Fibroblast of lung (primary cell): ENCODE measurements at regions not wholly inside any gene's neighbourhood (a gene's known extent, or its start where the extent isn't known, plus 50 kb on each side); places are given as distances from the start of the nearest gene placed in this dataset.

Experiments
- DNase-seq, 2 donors: peaks; one replicate each; pipeline versions ENCODE4 v3.0.0 to v3.0.0-alpha.2; 2010; ENCODE audit warnings: low read depth in 2 of 2
- H2AFZ ChIP-seq: 2 replicates; pipeline ENCODE4 v1.5.1; 2012; ENCODE audit warnings: low read length, control low read depth, inconsistent platforms
- H3K27ac ChIP-seq: 2 replicates; pipeline ENCODE4 v1.5.1; 2011; ENCODE audit warnings: low read length, control low read depth; ENCODE audit not compliant: insufficient read depth
- H3K27me3 ChIP-seq: 2 replicates; pipeline ENCODE4 v1.5.1; 2011; ENCODE audit warnings: mild to moderate bottlenecking, low read length; ENCODE audit not compliant: control insufficient read depth, insufficient read depth
- H3K36me3 ChIP-seq: 2 replicates; pipeline ENCODE4 v1.5.1; 2011; ENCODE audit warnings: low read length; ENCODE audit not compliant: control insufficient read depth, insufficient read depth
- H3K4me1 ChIP-seq: 2 replicates; pipeline ENCODE4 v1.5.1; 2011; ENCODE audit warnings: low read length; ENCODE audit not compliant: control insufficient read depth, insufficient read depth; ENCODE audit errors: extremely low read depth
- H3K4me2 ChIP-seq: 2 replicates; pipeline ENCODE4 v1.5.1; 2011; ENCODE audit warnings: low read length, control low read depth; ENCODE audit not compliant: insufficient read depth; ENCODE audit errors: extremely low read depth
- H3K4me3 ChIP-seq, 4 experiments: fragments of 200-600 bp in 1 of 4; sonication (generic) in 1 of 4; replicated peaks in 1 of 4; 2 replicates each; pipeline ENCODE4 v1.5.1; 2011 to 2016; ENCODE audit warnings: low read length in 4 of 4, low read depth in 3 of 4, mild to moderate bottlenecking in 3 of 4, control low read depth in 2 of 4, inconsistent platforms in 1 of 4, mixed read lengths in 1 of 4; ENCODE audit not compliant: insufficient read depth in 1 of 4; ENCODE audit errors: control extremely low read depth in 1 of 4
- H3K79me2 ChIP-seq: 2 replicates; pipeline ENCODE4 v1.5.1; 2012; ENCODE audit warnings: mild to moderate bottlenecking, low read length, inconsistent platforms; ENCODE audit not compliant: control insufficient read depth, insufficient read depth
- H3K9ac ChIP-seq: 2 replicates; pipeline ENCODE4 v1.5.1; 2011; ENCODE audit warnings: mild to moderate bottlenecking, low read length, control low read depth; ENCODE audit not compliant: insufficient read depth
- H3K9me3 ChIP-seq: 2 replicates; pipeline ENCODE4 v1.5.1; 2012; ENCODE audit warnings: low read depth, low read length; ENCODE audit not compliant: control insufficient read depth, insufficient read depth
- H4K20me1 ChIP-seq: 2 replicates; pipeline ENCODE4 v1.5.1; 2011; ENCODE audit warnings: low read length; ENCODE audit not compliant: control insufficient read depth, insufficient read depth; ENCODE audit errors: extremely low read depth
- EZH2 ChIP-seq: IDR thresholded peaks from 2 replicates; pipeline ENCODE4 v1.5.1; 2012; ENCODE audit warnings: low read length, control low read depth, mild to moderate bottlenecking; ENCODE audit errors: missing control alignments
- TF ChIP-seq, protein P1 (sequence below), 2 donors: IDR thresholded peaks in 1 of 2; conservative IDR thresholded peaks in 1 of 2; 1 replicate in 1 of 2; 2 replicates in 1 of 2; pipeline ENCODE4 v1.5.1; 2011 to 2012; ENCODE audit warnings: low read length in 2 of 2, control low read depth in 1 of 2, inconsistent platforms in 1 of 2, low read depth in 1 of 2, mild to moderate bottlenecking in 1 of 2

DNA sequence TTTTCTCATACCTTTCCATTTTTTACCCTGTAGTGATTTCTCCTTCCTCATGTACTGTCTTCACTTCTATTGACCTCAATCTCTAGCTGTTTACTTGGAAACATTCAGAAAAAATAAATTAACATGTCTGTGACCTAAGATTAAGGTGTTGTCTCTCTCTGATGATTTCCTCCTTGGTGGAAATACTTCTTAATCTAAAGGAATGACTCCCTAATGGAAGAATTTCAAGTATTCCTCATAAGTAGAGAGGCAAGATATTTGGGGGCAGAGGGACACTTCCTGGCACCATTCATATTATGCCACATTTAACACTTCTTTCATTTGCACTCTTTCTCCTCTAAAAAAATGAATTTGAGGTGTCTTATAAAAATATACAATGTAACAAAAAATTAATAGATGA is 202.8 kb downstream of the NEBL start:
- Histone ChIP-seq H4K20me1 (no peaks in the 10 kb centered on the region), H3K9ac (no peak overlapping the region), H3K79me2 (no peaks in the 10 kb centered on the region), H3K27me3 (no peaks in the 10 kb centered on the region), H3K4me3 (no peak overlapping the region), H3K4me1 (no peaks in the 10 kb centered on the region), H3K4me2 (no peak overlapping the region), H2AFZ (no peak overlapping the region), H3K36me3 (no peaks in the 10 kb centered on the region), H3K9me3 (no peaks in the 10 kb centered on the region), H3K27ac (no peak overlapping the region)
- DNase-seq = no peak
- TF ChIP-seq, protein P1, sequence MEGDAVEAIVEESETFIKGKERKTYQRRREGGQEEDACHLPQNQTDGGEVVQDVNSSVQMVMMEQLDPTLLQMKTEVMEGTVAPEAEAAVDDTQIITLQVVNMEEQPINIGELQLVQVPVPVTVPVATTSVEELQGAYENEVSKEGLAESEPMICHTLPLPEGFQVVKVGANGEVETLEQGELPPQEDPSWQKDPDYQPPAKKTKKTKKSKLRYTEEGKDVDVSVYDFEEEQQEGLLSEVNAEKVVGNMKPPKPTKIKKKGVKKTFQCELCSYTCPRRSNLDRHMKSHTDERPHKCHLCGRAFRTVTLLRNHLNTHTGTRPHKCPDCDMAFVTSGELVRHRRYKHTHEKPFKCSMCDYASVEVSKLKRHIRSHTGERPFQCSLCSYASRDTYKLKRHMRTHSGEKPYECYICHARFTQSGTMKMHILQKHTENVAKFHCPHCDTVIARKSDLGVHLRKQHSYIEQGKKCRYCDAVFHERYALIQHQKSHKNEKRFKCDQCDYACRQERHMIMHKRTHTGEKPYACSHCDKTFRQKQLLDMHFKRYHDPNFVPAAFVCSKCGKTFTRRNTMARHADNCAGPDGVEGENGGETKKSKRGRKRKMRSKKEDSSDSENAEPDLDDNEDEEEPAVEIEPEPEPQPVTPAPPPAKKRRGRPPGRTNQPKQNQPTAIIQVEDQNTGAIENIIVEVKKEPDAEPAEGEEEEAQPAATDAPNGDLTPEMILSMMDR (conservative IDR thresholded peaks at IDR 0.05 in 1 of 2, IDR thresholded peaks at IDR 0.05 in 1 of 2; ENCODE audit: low read depth in 1 of 2, low read length in 2 of 2) = no peak
- TF ChIP-seq EZH2 = no peak

DNA sequence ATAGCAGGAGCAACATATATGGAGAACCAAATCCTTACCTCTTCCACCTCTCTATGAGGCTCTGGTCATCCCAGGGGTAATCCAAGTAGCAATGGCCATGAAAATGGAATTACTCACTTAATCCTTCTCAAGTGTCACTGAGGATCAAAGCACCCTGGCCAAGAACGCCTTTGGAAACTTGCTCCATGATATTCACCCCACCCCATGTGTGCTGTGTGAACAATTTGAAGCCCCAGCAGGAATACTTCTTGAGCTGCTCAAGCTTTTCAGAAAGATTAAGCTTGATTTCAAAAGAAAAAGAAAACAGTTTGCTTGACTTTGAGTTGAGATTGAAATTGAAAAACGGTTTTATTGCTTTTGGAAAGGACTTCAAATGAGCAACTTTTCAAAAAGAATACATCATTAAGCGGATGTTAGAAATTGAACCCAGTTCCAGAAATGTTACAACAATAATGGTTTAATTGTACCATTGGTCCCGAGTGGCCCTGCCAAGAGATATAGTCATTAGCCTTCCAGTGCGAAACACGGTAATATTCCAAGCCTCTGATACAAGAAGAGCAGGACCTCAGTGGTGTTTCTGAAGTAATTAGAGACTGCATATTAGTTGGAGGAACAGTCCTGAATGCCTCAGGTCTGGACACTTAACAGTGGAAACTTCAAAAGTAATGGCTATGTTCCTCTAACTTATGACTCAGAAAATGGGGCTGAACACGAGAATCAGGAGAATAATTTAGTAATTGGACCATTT is 208.1 kb downstream of the NEBL start:
- H4K20me1 ChIP-seq = no peaks in the 10 kb centered on the region
- H3K4me2 ChIP-seq = no peak overlapping the region
- DNase-seq = no peak
- H3K9ac ChIP-seq = no peak overlapping the region
- TF ChIP-seq, protein P1 (conservative IDR thresholded peaks at IDR 0.05 in 1 of 2, IDR thresholded peaks at IDR 0.05 in 1 of 2; ENCODE audit: low read depth in 1 of 2, low read length in 2 of 2) = no peak
- TF ChIP-seq EZH2 = no peak
- H3K4me1 ChIP-seq = no peaks in the 10 kb centered on the region
- no peak overlapping the region for H3K27ac ChIP-seq
- H3K79me2 ChIP-seq = no peaks in the 10 kb centered on the region
- no peak overlapping the region for H2AFZ ChIP-seq
- H3K27me3 ChIP-seq = no peaks in the 10 kb centered on the region
- no peaks in the 10 kb centered on the region for H3K36me3 ChIP-seq
- no peak overlapping the region for H3K4me3 ChIP-seq
- H3K9me3 ChIP-seq = no peaks in the 10 kb centered on the region

DNA sequence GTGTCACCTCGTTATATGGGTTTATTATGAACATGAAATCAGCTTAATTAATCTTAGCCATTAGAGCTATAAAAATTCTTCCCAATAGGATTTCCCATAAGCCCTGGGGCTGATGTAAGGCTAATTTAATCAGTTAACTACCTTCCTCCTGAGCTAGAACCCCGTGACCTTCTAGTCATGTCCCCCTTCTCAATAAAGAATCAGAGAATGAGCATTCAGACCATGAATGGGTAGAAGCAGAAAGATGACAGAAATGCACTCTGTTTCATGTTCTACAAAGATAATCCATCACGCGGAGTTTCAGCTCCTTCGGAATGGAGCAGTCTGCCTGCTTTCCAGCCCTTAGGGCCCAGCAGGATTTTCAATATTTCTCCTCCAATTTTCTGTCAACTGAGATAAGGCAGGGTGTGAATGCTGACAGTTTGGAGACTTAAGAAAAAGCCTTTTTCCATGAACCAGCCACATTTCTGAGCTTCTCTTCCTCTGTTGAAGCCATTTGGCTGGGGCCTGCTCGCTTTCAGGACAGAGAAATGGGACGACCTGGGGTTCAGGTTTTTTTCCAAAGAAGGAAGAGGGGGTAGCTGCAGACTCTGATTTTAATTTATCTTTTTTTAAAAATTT is 211.0 kb downstream of the NEBL start:
- Histone ChIP-seq H2AFZ (no peak overlapping the region), H3K9ac (no peak overlapping the region), H3K4me3 (no peak overlapping the region), H3K79me2 (no peaks in the 10 kb centered on the region), H3K9me3 (no peaks in the 10 kb centered on the region), H3K4me1 (no peaks in the 10 kb centered on the region), H3K27ac (no peak overlapping the region), H3K4me2 (no peak overlapping the region), H4K20me1 (no peaks in the 10 kb centered on the region), H3K27me3 (no peaks in the 10 kb centered on the region), H3K36me3 (no peaks in the 10 kb centered on the region)
- DNase-seq = no peak
- no peak for TF ChIP-seq EZH2
- TF ChIP-seq, protein P1 (conservative IDR thresholded peaks at IDR 0.05 in 1 of 2, IDR thresholded peaks at IDR 0.05 in 1 of 2; ENCODE audit: low read depth in 1 of 2, low read length in 2 of 2) = no peak
